Uterus (tissue), 2 donors: ENCODE measurements at regions not wholly inside any gene's neighbourhood (a gene's known extent, or its start where the extent isn't known, plus 50 kb on each side); places are given as distances from the start of the nearest gene placed in this dataset.

Experiments used
- POLR2A ChIP-seq, 2 donors: fragments of 450-650 bp; IDR thresholded peaks; one replicate each; pipeline ENCODE4 v1.6.1; 2016; ENCODE audit warnings: antibody characterized with exemption in 2 of 2, mild to moderate bottlenecking in 1 of 2, moderate library complexity in 1 of 2
- TF ChIP-seq, protein P1 (sequence below), 4 experiments: fragments of 200-600 bp in 2 of 4; fragments of 450-650 bp in 2 of 4; sonication (generic) in 2 of 4; IDR thresholded peaks; one replicate each; pipeline ENCODE4 v1.5.1; 2016 to 2019; ENCODE audit warnings: antibody characterized with exemption in 4 of 4, mild to moderate bottlenecking in 2 of 4, moderate library complexity in 1 of 4

- TF ChIP-seq POLR2A (IDR thresholded peaks at IDR 0.05), result no peak
- TF ChIP-seq, protein P1, sequence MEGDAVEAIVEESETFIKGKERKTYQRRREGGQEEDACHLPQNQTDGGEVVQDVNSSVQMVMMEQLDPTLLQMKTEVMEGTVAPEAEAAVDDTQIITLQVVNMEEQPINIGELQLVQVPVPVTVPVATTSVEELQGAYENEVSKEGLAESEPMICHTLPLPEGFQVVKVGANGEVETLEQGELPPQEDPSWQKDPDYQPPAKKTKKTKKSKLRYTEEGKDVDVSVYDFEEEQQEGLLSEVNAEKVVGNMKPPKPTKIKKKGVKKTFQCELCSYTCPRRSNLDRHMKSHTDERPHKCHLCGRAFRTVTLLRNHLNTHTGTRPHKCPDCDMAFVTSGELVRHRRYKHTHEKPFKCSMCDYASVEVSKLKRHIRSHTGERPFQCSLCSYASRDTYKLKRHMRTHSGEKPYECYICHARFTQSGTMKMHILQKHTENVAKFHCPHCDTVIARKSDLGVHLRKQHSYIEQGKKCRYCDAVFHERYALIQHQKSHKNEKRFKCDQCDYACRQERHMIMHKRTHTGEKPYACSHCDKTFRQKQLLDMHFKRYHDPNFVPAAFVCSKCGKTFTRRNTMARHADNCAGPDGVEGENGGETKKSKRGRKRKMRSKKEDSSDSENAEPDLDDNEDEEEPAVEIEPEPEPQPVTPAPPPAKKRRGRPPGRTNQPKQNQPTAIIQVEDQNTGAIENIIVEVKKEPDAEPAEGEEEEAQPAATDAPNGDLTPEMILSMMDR (IDR thresholded peaks at IDR 0.05), result no peak
These were observed 214.3 kb downstream of the NFKBIZ start for GRCh38 chr3:102063572-102063971.
